ENCODE measurements at regions not wholly inside any gene's neighbourhood (a gene's known extent, or its start where the extent isn't known, plus 50 kb on each side); places are given as distances from the start of the nearest gene placed in this dataset.

GRCh38 chr11:25939691-25940090 lies 392.2 kb upstream of the ANO3 start:
- no peaks in the 10 kb centered on the region for H3K36me3 Mint-ChIP-seq (ENCODE audit: low read depth)
- TF ChIP-seq, protein P1, sequence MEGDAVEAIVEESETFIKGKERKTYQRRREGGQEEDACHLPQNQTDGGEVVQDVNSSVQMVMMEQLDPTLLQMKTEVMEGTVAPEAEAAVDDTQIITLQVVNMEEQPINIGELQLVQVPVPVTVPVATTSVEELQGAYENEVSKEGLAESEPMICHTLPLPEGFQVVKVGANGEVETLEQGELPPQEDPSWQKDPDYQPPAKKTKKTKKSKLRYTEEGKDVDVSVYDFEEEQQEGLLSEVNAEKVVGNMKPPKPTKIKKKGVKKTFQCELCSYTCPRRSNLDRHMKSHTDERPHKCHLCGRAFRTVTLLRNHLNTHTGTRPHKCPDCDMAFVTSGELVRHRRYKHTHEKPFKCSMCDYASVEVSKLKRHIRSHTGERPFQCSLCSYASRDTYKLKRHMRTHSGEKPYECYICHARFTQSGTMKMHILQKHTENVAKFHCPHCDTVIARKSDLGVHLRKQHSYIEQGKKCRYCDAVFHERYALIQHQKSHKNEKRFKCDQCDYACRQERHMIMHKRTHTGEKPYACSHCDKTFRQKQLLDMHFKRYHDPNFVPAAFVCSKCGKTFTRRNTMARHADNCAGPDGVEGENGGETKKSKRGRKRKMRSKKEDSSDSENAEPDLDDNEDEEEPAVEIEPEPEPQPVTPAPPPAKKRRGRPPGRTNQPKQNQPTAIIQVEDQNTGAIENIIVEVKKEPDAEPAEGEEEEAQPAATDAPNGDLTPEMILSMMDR (IDR thresholded peaks at IDR 0.05): no peak

GRCh38 chr11:25941353-25941752 lies 390.6 kb upstream of the ANO3 start:
- Mint-ChIP-seq H3K4me1 (peaks cover 3% of the 10 kb centered on the region), H3K9me3 (no peaks in the 10 kb centered on the region), H3K4me3 (no peak overlapping the region), H3K27me3 (ENCODE audit: low read depth, poor library complexity) (peaks cover 3% of the 10 kb centered on the region), H3K36me3 (ENCODE audit: low read depth) (no peaks in the 10 kb centered on the region), H3K27ac (no peak overlapping the region)
- TF ChIP-seq, protein P1 (IDR thresholded peaks at IDR 0.05): no peak
- no peak for DNase-seq

More at GRCh38 chr11:25939691-25940090, 392.2 kb upstream of the ANO3 start:
- peaks cover under 1% of the 10 kb centered on the region for H3K9me3 Mint-ChIP-seq
- H3K27me3 Mint-ChIP-seq (ENCODE audit: low read depth, poor library complexity): peaks cover 3% of the 10 kb centered on the region
- H3K4me3 Mint-ChIP-seq: no peak overlapping the region
- no peak for DNase-seq
- no peak overlapping the region for H3K27ac Mint-ChIP-seq
- H3K4me1 Mint-ChIP-seq: peaks cover 3% of the 10 kb centered on the region

GRCh38 chr11:25943031-25943430 lies 388.9 kb upstream of the ANO3 start:
- Mint-ChIP-seq H3K27me3 (ENCODE audit: low read depth, poor library complexity) (peaks cover 3% of the 10 kb centered on the region), H3K9me3 (no peaks in the 10 kb centered on the region), H3K36me3 (ENCODE audit: low read depth) (no peaks in the 10 kb centered on the region), H3K27ac (no peak overlapping the region), H3K4me3 (no peak overlapping the region), H3K4me1 (peaks cover 3% of the 10 kb centered on the region)
- DNase-seq: no peak
- TF ChIP-seq, protein P1 (IDR thresholded peaks at IDR 0.05): no peak

DNA sequence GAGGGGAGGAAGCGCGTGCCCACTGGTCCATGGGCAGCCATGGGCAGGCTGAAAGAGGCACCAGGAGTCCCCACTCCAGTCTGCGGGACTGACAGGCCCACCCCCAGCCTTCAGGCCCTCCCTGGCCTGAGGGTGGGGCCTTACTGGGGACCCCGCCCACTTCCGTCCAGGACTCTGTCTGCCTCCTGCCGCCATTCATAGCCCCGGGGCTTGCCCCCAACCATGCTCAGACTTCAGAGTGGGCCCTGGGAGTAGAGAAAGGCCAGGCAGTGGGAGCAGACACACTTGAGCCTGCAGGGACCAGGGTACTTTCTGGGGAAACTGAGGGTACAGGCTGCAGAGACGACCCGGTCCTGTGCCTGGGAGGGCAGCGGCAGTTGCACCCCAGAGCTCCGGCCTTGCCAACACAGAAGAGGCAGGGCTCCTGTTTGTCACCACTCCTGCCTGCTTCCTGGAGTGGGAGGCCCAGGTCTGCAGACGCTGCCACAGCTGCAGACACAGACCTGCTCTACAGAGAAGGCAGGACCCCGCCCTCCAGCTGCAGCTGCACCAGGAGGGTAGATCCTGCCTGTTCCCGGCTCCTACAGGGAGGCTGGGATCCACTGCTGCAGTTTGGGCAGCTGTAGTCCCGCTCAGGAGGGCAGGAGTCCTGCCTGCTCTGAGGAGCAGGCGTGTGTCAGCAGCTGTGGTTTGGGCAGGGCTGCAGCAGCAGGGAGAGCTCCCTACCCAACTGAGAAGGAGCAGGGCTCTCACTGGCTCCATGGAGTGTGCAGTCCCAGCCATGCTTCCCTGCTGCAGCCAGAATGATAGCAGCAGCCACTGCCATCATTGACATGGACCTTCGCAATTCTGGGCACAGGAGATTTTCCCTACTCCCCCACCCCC lies 387.9 kb upstream of the ANO3 start:
- Mint-ChIP-seq H3K4me3 (no peak overlapping the region), H3K9me3 (peaks cover 4% of the 10 kb centered on the region), H3K36me3 (ENCODE audit: low read depth) (no peaks in the 10 kb centered on the region), H3K27me3 (ENCODE audit: low read depth, poor library complexity) (peaks cover 3% of the 10 kb centered on the region), H3K4me1 (peaks cover 3% of the 10 kb centered on the region), H3K27ac (no peak overlapping the region)
- TF ChIP-seq, protein P1 (IDR thresholded peaks at IDR 0.05): no peak
- DNase-seq: no peak

DNA sequence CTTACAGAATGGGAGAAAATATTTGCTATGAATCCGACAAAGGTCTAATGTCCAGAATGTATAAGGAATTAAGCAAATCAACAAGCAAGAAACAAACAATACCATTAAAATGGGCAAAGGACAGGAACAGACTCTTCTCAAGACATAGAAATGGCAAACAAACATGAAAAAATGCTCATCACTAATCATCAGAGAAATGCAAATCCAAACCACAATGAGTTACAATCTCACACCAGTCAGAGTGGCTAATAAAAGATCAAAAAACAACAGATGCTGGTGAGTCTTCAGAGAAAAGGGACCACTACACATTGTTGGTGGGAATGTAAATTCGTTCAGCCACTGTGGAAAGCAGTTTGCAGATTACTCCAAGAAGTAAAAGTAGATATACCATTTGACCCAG lies 382.0 kb upstream of the ANO3 start:
- H3K27ac Mint-ChIP-seq: no peak overlapping the region
- H3K9me3 Mint-ChIP-seq: peaks cover 19% of the 10 kb centered on the region
- no peaks in the 10 kb centered on the region for H3K4me1 Mint-ChIP-seq
- TF ChIP-seq, protein P1 (IDR thresholded peaks at IDR 0.05): no peak
- peaks cover 6% of the 10 kb centered on the region for H3K27me3 Mint-ChIP-seq (ENCODE audit: low read depth, poor library complexity)
- DNase-seq: no peak
- H3K36me3 Mint-ChIP-seq (ENCODE audit: low read depth): no peaks in the 10 kb centered on the region
- H3K4me3 Mint-ChIP-seq: no peak overlapping the region

DNA sequence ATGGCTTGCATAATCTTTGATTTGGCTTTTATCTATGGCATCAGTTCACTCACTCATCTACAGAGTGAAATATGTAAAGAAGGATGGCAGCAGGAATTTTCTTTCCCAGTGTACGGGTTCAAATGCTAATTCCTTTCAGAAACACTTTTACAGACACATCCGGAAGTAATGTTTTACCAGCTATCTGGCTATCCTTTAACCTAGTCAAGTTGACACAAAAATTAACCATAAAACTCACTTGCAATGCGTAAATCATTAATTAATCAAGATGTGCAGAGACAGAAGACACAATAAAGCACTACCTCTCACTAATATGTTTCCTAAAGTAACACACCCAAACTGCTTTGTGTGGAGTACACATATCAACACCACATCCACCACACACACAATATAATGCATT lies 378.9 kb upstream of the ANO3 start:
- H3K36me3 Mint-ChIP-seq (ENCODE audit: low read depth): no peaks in the 10 kb centered on the region
- no peak overlapping the region for H3K27ac Mint-ChIP-seq
- DNase-seq: no peak
- TF ChIP-seq, protein P1 (IDR thresholded peaks at IDR 0.05): no peak
- H3K27me3 Mint-ChIP-seq (ENCODE audit: low read depth, poor library complexity): peaks cover 6% of the 10 kb centered on the region
- H3K4me3 Mint-ChIP-seq: no peak overlapping the region
- H3K4me1 Mint-ChIP-seq: peaks cover 4% of the 10 kb centered on the region
- peaks cover 19% of the 10 kb centered on the region for H3K9me3 Mint-ChIP-seq

Data from nephron progenitor cell (in vitro differentiated cells).